SK-N-SH (cell line): ENCODE measurements at regions not wholly inside any gene's neighbourhood (a gene's known extent, or its start where the extent isn't known, plus 50 kb on each side); places are given as distances from the start of the nearest gene placed in this dataset.

ENCODE experiments used
- CTCF ChIA-PET: fragments of 300-600, 350-600 bp; formaldehyde crosslinking; extraction: SDS; loops from one replicate; lab custom pipeline; 2021; lab: Yijun Ruan, JAX
- POLR2A ChIA-PET: fragments of 350-600 bp; sonication (Branson Sonifier 250); formaldehyde crosslinking; extraction: SDS; loops from one replicate; lab custom pipeline; 2020; ENCODE audit warnings: antibody characterized with exemption, inconsistent platforms; lab: Yijun Ruan, JAX
- DNase-seq: peaks from one replicate; pipeline ENCODE4 v3.0.0; 2012
- H2AFZ ChIP-seq: fragments of 200-600 bp; sonication (generic); 2 replicates; pipeline ENCODE4 v1.8.1; 2016; ENCODE audit warnings: antibody characterized with exemption, mild to moderate bottlenecking, low read depth
- H3F3A ChIP-seq: fragments of 200-600 bp; sonication (generic); replicated peaks from 2 replicates; pipeline ENCODE3; 2016; ENCODE audit warnings: antibody characterized with exemption, mild to moderate bottlenecking; ENCODE audit not compliant: insufficient read depth
- H3K27ac ChIP-seq, 2 experiments: fragments of 200-500 bp in 1 of 2; fragments of 200-600 bp in 1 of 2; sonication (Bioruptor generic) in 1 of 2; sonication (generic), shearing (Covaris generic) in 1 of 2; 2 replicates each; pipeline versions ENCODE4 v1.5.1 to v1.6.1; 2014 to 2016; ENCODE audit warnings: low read depth in 2 of 2, inconsistent platforms in 1 of 2, low read length in 1 of 2, mild to moderate bottlenecking in 1 of 2, mixed read lengths in 1 of 2
- H3K27me3 ChIP-seq: fragments of 200-600 bp; sonication (generic), shearing (Covaris generic); 2 replicates; pipeline ENCODE4 v1.6.1; 2016; ENCODE audit warnings: mixed run types; ENCODE audit not compliant: insufficient read depth
- H3K36me3 ChIP-seq, 2 experiments: fragments of 200-500 bp in 1 of 2; fragments of 200-600 bp in 1 of 2; sonication (Bioruptor generic) in 1 of 2; sonication (generic) in 1 of 2; replicated peaks in 1 of 2; 2 replicates each; pipeline versions ENCODE3 to v1.5.1; 2014 to 2016; ENCODE audit warnings: low read length in 1 of 2, mild to moderate bottlenecking in 1 of 2; ENCODE audit not compliant: insufficient read depth in 2 of 2, control insufficient read depth in 1 of 2
- H3K4me1 ChIP-seq, 2 experiments: fragments of 200-500 bp in 1 of 2; fragments of 200-600 bp in 1 of 2; sonication (Bioruptor generic) in 1 of 2; sonication (generic), shearing (Covaris generic) in 1 of 2; 2 replicates each; pipeline versions ENCODE4 v1.5.1 to v1.6.1; 2014 to 2016; ENCODE audit warnings: low read depth in 1 of 2, low read length in 1 of 2, mixed run types in 1 of 2; ENCODE audit not compliant: insufficient read depth in 2 of 2, control insufficient read depth in 1 of 2
- H3K4me2 ChIP-seq: fragments of 200-600 bp; sonication (generic), shearing (Covaris generic); 2 replicates; pipeline ENCODE4 v1.6.1; 2017; ENCODE audit warnings: mixed run types
- H3K4me3 ChIP-seq, 2 experiments: fragments of 200-500 bp in 1 of 2; fragments of 200-600 bp in 1 of 2; sonication (Bioruptor generic) in 1 of 2; sonication (generic), shearing (Covaris generic) in 1 of 2; 2 replicates each; pipeline versions ENCODE4 v1.5.1 to v1.8.1; 2014 to 2016; ENCODE audit warnings: low read depth in 2 of 2, inconsistent platforms in 1 of 2, low read length in 1 of 2, mild to moderate bottlenecking in 1 of 2, mixed read lengths in 1 of 2, moderate library complexity in 1 of 2
- H3K79me2 ChIP-seq: fragments of 200-600 bp; sonication (generic); 2 replicates; pipeline ENCODE4 v1.8.1; 2017; ENCODE audit warnings: mild to moderate bottlenecking; ENCODE audit not compliant: insufficient read depth
- H3K9ac ChIP-seq: fragments of 200-600 bp; sonication (generic); 2 replicates; pipeline ENCODE4 v1.6.1; 2017; ENCODE audit warnings: mixed run types
- H3K9me2 ChIP-seq: fragments of 200-600 bp; sonication (generic); 2 replicates; pipeline ENCODE4 v1.6.1; 2017; ENCODE audit warnings: mixed run types
- H3K9me3 ChIP-seq: fragments of 200-600 bp; sonication (generic); 2 replicates; pipeline ENCODE4 v1.6.1; 2017; ENCODE audit warnings: mixed run types, mild to moderate bottlenecking, moderate library complexity
- H4K20me1 ChIP-seq: fragments of 200-600 bp; sonication (generic); 2 replicates; pipeline ENCODE4 v1.6.1; 2017; ENCODE audit warnings: mild to moderate bottlenecking, mixed run types; ENCODE audit not compliant: insufficient read depth
- CHD2 ChIP-seq: fragments of 150-350 bp; IDR thresholded peaks from 2 replicates; pipeline ENCODE4 v1.6.1; 2018; ENCODE audit warnings: low read length; ENCODE audit not compliant: partially characterized antibody
- EP300 ChIP-seq, 2 experiments: IDR thresholded peaks; 2 replicates each; pipeline versions ENCODE4 v1.4.0 to v1.6.1; 2012; ENCODE audit warnings: borderline replicate concordance in 1 of 2, low read depth in 1 of 2, low read length in 1 of 2
- GABPA ChIP-seq: IDR thresholded peaks from 2 replicates; pipeline ENCODE4 v1.4.0; 2012; ENCODE audit warnings: low read depth, mild to moderate bottlenecking
- JUND ChIP-seq: IDR thresholded peaks from 2 replicates; pipeline ENCODE4 v1.4.0; 2012
- MAX ChIP-seq: IDR thresholded peaks from 2 replicates; pipeline ENCODE4 v1.4.0; 2012; ENCODE audit warnings: low read depth
- MEF2A ChIP-seq: IDR thresholded peaks from 2 replicates; pipeline ENCODE4 v1.4.0; 2012; ENCODE audit warnings: low read depth, borderline replicate concordance
- MXI1 ChIP-seq: IDR thresholded peaks from 2 replicates; pipeline ENCODE4 v1.6.1; 2012; ENCODE audit warnings: mild to moderate bottlenecking, low read depth, low read length, improper control_type of control experiment
- NFIC ChIP-seq: IDR thresholded peaks from 2 replicates; pipeline ENCODE4 v1.4.0; 2012; ENCODE audit warnings: borderline replicate concordance
- NRF1 ChIP-seq: IDR thresholded peaks from 2 replicates; pipeline ENCODE4 v1.6.1; 2012; ENCODE audit warnings: low read depth, mild to moderate bottlenecking, low read length
- RCOR1 ChIP-seq: fragments of 150-350 bp; IDR thresholded peaks from 2 replicates; pipeline ENCODE4 v1.6.1; 2017; ENCODE audit warnings: antibody characterized with exemption, low read length
- SIN3A ChIP-seq: IDR thresholded peaks from 2 replicates; pipeline ENCODE4 v1.6.1; 2012; ENCODE audit warnings: low read depth, mild to moderate bottlenecking, low read length, moderate library complexity, borderline replicate concordance
- TAF1 ChIP-seq: IDR thresholded peaks from 2 replicates; pipeline ENCODE4 v1.6.1; 2012; ENCODE audit warnings: low read depth, mild to moderate bottlenecking, low read length, moderate library complexity, borderline replicate concordance
- TCF12 ChIP-seq: IDR thresholded peaks from 2 replicates; pipeline ENCODE4 v1.4.0; 2012
- ZBTB33 ChIP-seq: IDR thresholded peaks from 2 replicates; pipeline ENCODE4 v1.4.0; 2012; ENCODE audit warnings: low read depth, borderline replicate concordance
- TF ChIP-seq, protein P1 (sequence below): fragments of 200-600 bp; sonication (generic); IDR thresholded peaks from 2 replicates; pipeline ENCODE4 v1.6.1; 2017; ENCODE audit warnings: antibody characterized with exemption, mild to moderate bottlenecking, moderate library complexity
- TF ChIP-seq, protein P2 (sequence below): IDR thresholded peaks from 2 replicates; pipeline ENCODE4; 2012
- TF ChIP-seq, protein P3 (sequence below): fragments of 150-350 bp; IDR thresholded peaks from 2 replicates; pipeline ENCODE4 v1.6.1; 2017; ENCODE audit warnings: antibody characterized with exemption, low read length, low read depth, borderline replicate concordance

GRCh38 chr5:145548097-145548496 lies 287.0 kb downstream of the PRELID2 start:
- no peaks in the 10 kb centered on the region for H3K27me3 ChIP-seq
- no peak overlapping the region for H3K27ac ChIP-seq
- H3K4me3 ChIP-seq: no peak overlapping the region
- H4K20me1 ChIP-seq: no peaks in the 10 kb centered on the region
- H3K9me2 ChIP-seq: no peaks in the 10 kb centered on the region
- no peaks in the 10 kb centered on the region for H3K79me2 ChIP-seq
- CTCF ChIA-PET: no interaction called here
- H3K4me2 ChIP-seq: no peak overlapping the region
- no peak for DNase-seq
- POLR2A ChIA-PET: no interaction called here
- TF ChIP-seq ZBTB33: no peak
- TF ChIP-seq TCF12: no peak
- TF ChIP-seq, protein P1, sequence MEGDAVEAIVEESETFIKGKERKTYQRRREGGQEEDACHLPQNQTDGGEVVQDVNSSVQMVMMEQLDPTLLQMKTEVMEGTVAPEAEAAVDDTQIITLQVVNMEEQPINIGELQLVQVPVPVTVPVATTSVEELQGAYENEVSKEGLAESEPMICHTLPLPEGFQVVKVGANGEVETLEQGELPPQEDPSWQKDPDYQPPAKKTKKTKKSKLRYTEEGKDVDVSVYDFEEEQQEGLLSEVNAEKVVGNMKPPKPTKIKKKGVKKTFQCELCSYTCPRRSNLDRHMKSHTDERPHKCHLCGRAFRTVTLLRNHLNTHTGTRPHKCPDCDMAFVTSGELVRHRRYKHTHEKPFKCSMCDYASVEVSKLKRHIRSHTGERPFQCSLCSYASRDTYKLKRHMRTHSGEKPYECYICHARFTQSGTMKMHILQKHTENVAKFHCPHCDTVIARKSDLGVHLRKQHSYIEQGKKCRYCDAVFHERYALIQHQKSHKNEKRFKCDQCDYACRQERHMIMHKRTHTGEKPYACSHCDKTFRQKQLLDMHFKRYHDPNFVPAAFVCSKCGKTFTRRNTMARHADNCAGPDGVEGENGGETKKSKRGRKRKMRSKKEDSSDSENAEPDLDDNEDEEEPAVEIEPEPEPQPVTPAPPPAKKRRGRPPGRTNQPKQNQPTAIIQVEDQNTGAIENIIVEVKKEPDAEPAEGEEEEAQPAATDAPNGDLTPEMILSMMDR: no peak
- no peak for TF ChIP-seq CHD2
- TF ChIP-seq MEF2A: no peak
- TF ChIP-seq RCOR1: no peak
- no peak for TF ChIP-seq NFIC
- TF ChIP-seq TAF1: no peak
- no peak for TF ChIP-seq EP300 (IDR thresholded peaks at IDR 0.05; ENCODE audit: borderline replicate concordance in 1 of 2, low read depth in 1 of 2, low read length in 1 of 2)
- TF ChIP-seq, protein P2, sequence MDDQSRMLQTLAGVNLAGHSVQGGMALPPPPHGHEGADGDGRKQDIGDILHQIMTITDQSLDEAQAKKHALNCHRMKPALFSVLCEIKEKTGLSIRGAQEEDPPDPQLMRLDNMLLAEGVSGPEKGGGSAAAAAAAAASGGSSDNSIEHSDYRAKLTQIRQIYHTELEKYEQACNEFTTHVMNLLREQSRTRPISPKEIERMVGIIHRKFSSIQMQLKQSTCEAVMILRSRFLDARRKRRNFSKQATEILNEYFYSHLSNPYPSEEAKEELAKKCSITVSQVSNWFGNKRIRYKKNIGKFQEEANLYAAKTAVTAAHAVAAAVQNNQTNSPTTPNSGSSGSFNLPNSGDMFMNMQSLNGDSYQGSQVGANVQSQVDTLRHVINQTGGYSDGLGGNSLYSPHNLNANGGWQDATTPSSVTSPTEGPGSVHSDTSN: no peak
- H3K36me3 ChIP-seq: no peaks in the 10 kb centered on the region
- H3K9ac ChIP-seq: no peak overlapping the region
- no peaks in the 10 kb centered on the region for H3F3A ChIP-seq
- peaks cover 0 to 4% of the 10 kb centered on the region in 2 experiments; a peak in 1 of 4 replicates for H3K4me1 ChIP-seq
- no peaks in the 10 kb centered on the region for H3K9me3 ChIP-seq
- H2AFZ ChIP-seq: no peak overlapping the region

GRCh38 chr5:145544401-145544800 lies 290.7 kb downstream of the PRELID2 start:
- ChIA-PET CTCF (interaction anchor here (0.6 kb wide), 1 partner anchor 307 kb away, joined by 3 read pairs; no protein-coding TSS in a partner anchor), POLR2A (no interaction called here)
- H3K27me3 ChIP-seq: no peaks in the 10 kb centered on the region
- DNase-seq: no peak
- H3F3A ChIP-seq: no peaks in the 10 kb centered on the region
- no peak overlapping the region for H3K4me3 ChIP-seq
- no peak overlapping the region for H2AFZ ChIP-seq
- no peaks in the 10 kb centered on the region for H3K9me3 ChIP-seq
- H4K20me1 ChIP-seq: no peaks in the 10 kb centered on the region
- no peak overlapping the region for H3K9ac ChIP-seq
- no peaks in the 10 kb centered on the region for H3K36me3 ChIP-seq
- H3K9me2 ChIP-seq: no peaks in the 10 kb centered on the region
- no peak for TF ChIP-seq GABPA
- no peak for TF ChIP-seq SIN3A
- TF ChIP-seq JUND: no peak
- no peak for TF ChIP-seq NFIC
- TF ChIP-seq, protein P3, sequence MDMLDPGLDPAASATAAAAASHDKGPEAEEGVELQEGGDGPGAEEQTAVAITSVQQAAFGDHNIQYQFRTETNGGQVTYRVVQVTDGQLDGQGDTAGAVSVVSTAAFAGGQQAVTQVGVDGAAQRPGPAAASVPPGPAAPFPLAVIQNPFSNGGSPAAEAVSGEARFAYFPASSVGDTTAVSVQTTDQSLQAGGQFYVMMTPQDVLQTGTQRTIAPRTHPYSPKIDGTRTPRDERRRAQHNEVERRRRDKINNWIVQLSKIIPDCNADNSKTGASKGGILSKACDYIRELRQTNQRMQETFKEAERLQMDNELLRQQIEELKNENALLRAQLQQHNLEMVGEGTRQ: no peak
- TF ChIP-seq NRF1: no peak
- no peak for TF ChIP-seq MXI1
- TF ChIP-seq ZBTB33: no peak
- no peak for TF ChIP-seq MAX
- no peak overlapping the region for H3K4me2 ChIP-seq
- no peak overlapping the region for H3K27ac ChIP-seq
- H3K79me2 ChIP-seq: no peaks in the 10 kb centered on the region
- H3K4me1 ChIP-seq: peaks cover 0 to 4% of the 10 kb centered on the region in 2 experiments; a peak in 1 of 4 replicates
